Esophagus squamous epithelium (tissue), 5 donors: ENCODE measurements at regions not wholly inside any gene's neighbourhood (a gene's known extent, or its start where the extent isn't known, plus 50 kb on each side); places are given as distances from the start of the nearest gene placed in this dataset.

ENCODE experiments used
- DNase-seq: peaks from one replicate; lab custom pipeline; 2025; lab: John Stamatoyannopoulos, UW
- H3K27ac ChIP-seq, 4 donors: fragments of 200-600 bp; sonication (generic); one replicate each; pipeline ENCODE4 v1.5.1; 2016 to 2019; ENCODE audit warnings: mild to moderate bottlenecking in 1 of 4
- H3K27me3 ChIP-seq, 4 donors: fragments of 200-600 bp; sonication (generic); 1 replicate in 3 of 4; 2 replicates in 1 of 4; pipeline versions ENCODE4 v1.5.1 to v1.6.0; 2017 to 2021; ENCODE audit warnings: antibody characterized with exemption in 1 of 4
- H3K36me3 ChIP-seq, 3 donors: fragments of 200-600 bp; sonication (generic); one replicate each; pipeline ENCODE4 v1.5.1; 2016 to 2019
- H3K4me1 ChIP-seq, 3 donors: fragments of 200-600 bp; sonication (generic); one replicate each; pipeline ENCODE4 v1.5.1; 2017 to 2019
- H3K4me3 ChIP-seq, 4 donors: fragments of 200-600 bp; sonication (generic); 1 replicate in 3 of 4; 2 replicates in 1 of 4; pipeline ENCODE4 v1.5.1; 2016 to 2019; ENCODE audit warnings: mild to moderate bottlenecking in 2 of 4, moderate library complexity in 1 of 4
- H3K9me3 ChIP-seq, 3 donors: fragments of 200-600 bp; sonication (generic); one replicate each; pipeline ENCODE4 v1.5.1; 2016 to 2019
- CTCF ChIP-seq, 6 experiments: fragments of 450-650 bp in 4 of 6; fragments of 200-600 bp in 2 of 6; sonication (generic) in 2 of 6; IDR thresholded peaks; one replicate each; pipeline ENCODE4 v1.5.1; 2016 to 2019; ENCODE audit warnings: antibody characterized with exemption in 6 of 6, mild to moderate bottlenecking in 4 of 6, moderate library complexity in 4 of 6
- POLR2A ChIP-seq, 4 donors: fragments of 450-650 bp; IDR thresholded peaks; one replicate each; pipeline ENCODE4 v1.6.1; 2017; ENCODE audit warnings: antibody characterized with exemption in 4 of 4, mild to moderate bottlenecking in 4 of 4, moderate library complexity in 3 of 4
- WGBS, 2 donors: methylation state at CpG; one replicate each; pipeline ENCODE4 v1.1.5; 2018; 5-methylcytosine and 5-hydroxymethylcytosine counted together
- intact Hi-C: fragments of 100-400 bp; cut with DNase I; formaldehyde crosslinking; loops from one replicate; pipeline ENCODE4 v1.15.0; 2022
- donor health status: DM: yes; HTN: yes; CAD: no.

GRCh38 chr5:124341066-124341858 is 405.2 kb downstream of the ZNF608 start:
- DNase-seq, result no peak
- Histone ChIP-seq H3K27me3 (no peaks in the 10 kb centered on the region), H3K9me3 (no peaks in the 10 kb centered on the region), H3K27ac (peak overlapping the region in 3 of 4 donors; percentile 16 to 67 (median 45)), H3K4me1 (peaks cover 0 to 29% (median 7%) of the 10 kb centered on the region in 3 donors), H3K4me3 (peak overlapping the region in 1 of 4 donors; percentile 27), H3K36me3 (no peaks in the 10 kb centered on the region)
- TF ChIP-seq POLR2A (IDR thresholded peaks at IDR 0.05) (no peak), CTCF (IDR thresholded peaks at IDR 0.05) (no peak)
- intact Hi-C loops, result no loop called here
- WGBS, 2 donors, result 45 to 55% methylated on average over 7 of the region's 7 CpGs

- Histone ChIP-seq H3K4me1 (peaks cover 0 to 25% (median 7%) of the 10 kb centered on the region in 3 donors), H3K27ac (no peak overlapping the region), H3K9me3 (no peaks in the 10 kb centered on the region), H3K36me3 (no peaks in the 10 kb centered on the region), H3K27me3 (no peaks in the 10 kb centered on the region), H3K4me3 (no peak overlapping the region)
- no peak for DNase-seq
- intact Hi-C loops, result no loop called here
- TF ChIP-seq POLR2A (IDR thresholded peaks at IDR 0.05) (no peak), CTCF (IDR thresholded peaks at IDR 0.05) (no peak)
Observed at GRCh38 chr5:124337996-124338395, 408.4 kb downstream of the ZNF608 start.

GRCh38 chr5:124333298-124333979 is 413.0 kb downstream of the ZNF608 start:
- WGBS, 2 donors, result 90 to 100% methylated on average over 4 of the region's 4 CpGs
- no peak for TF ChIP-seq CTCF (IDR thresholded peaks at IDR 0.05)
- no peak for TF ChIP-seq POLR2A (IDR thresholded peaks at IDR 0.05)
- Histone ChIP-seq H3K4me3 (no peak overlapping the region), H3K36me3 (no peaks in the 10 kb centered on the region), H3K9me3 (peaks cover 0 to 6% (median 0%) of the 10 kb centered on the region in 3 donors), H3K4me1 (no peaks in the 10 kb centered on the region), H3K27ac (no peak overlapping the region), H3K27me3 (no peaks in the 10 kb centered on the region)
- intact Hi-C loops, result no loop called here
- no peak for DNase-seq

- DNase-seq, result no peak
- no peak overlapping the region for H3K27ac ChIP-seq
- intact Hi-C loops, result no loop called here
- H3K27me3 ChIP-seq, result no peaks in the 10 kb centered on the region
- TF ChIP-seq CTCF (IDR thresholded peaks at IDR 0.05), result no peak
- no peak for TF ChIP-seq POLR2A (IDR thresholded peaks at IDR 0.05)
- peaks cover 0 to 6% (median 0%) of the 10 kb centered on the region in 3 donors for H3K9me3 ChIP-seq
- WGBS, 2 donors, result 89% methylated on average over 3 of the region's 3 CpGs
- H3K36me3 ChIP-seq, result no peaks in the 10 kb centered on the region
- no peak overlapping the region for H3K4me3 ChIP-seq
- H3K4me1 ChIP-seq, result no peaks in the 10 kb centered on the region
Observed at GRCh38 chr5:124332273-124332672, 414.2 kb downstream of the ZNF608 start.

- H3K9me3 ChIP-seq, result peaks cover 0 to 6% (median 0%) of the 10 kb centered on the region in 3 donors
- no peaks in the 10 kb centered on the region for H3K4me1 ChIP-seq
- DNase-seq, result no peak
- TF ChIP-seq CTCF (IDR thresholded peaks at IDR 0.05), result no peak
- no peak for TF ChIP-seq POLR2A (IDR thresholded peaks at IDR 0.05)
- intact Hi-C loops, result no loop called here
- H3K36me3 ChIP-seq, result no peaks in the 10 kb centered on the region
- no peak overlapping the region for H3K27ac ChIP-seq
- no peak overlapping the region for H3K4me3 ChIP-seq
- no peaks in the 10 kb centered on the region for H3K27me3 ChIP-seq
Observed at GRCh38 chr5:124330595-124331220, 415.7 kb downstream of the ZNF608 start.
